A673 (cell line): ENCODE measurements at regions not wholly inside any gene's neighbourhood (a gene's known extent, or its start where the extent isn't known, plus 50 kb on each side); places are given as distances from the start of the nearest gene placed in this dataset.
"Not testable (repeated sequence)": the region's sequence is repeated elsewhere in the genome, so short reads cannot be mapped to it uniquely, and the experiment has no call there.

Experiments
- EZH2 ChIP-seq: fragments of 200-600 bp; sonication (generic); IDR thresholded peaks from 2 replicates; pipeline ENCODE4 v1.6.1; 2017; ENCODE audit warnings: borderline replicate concordance, low read depth, mild to moderate bottlenecking, mixed read lengths, antibody characterized with exemption, low read length; ENCODE audit not compliant: poor library complexity, severe bottlenecking
- TF ChIP-seq, protein P1 (sequence below): fragments of 300-800, 200-600 bp; sonication (generic); conservative IDR thresholded peaks from 2 replicates; pipeline ENCODE4 v1.5.1; 2017; ENCODE audit warnings: low read depth, mild to moderate bottlenecking, antibody characterized with exemption, low read length, moderate library complexity, mixed read lengths

DNA sequence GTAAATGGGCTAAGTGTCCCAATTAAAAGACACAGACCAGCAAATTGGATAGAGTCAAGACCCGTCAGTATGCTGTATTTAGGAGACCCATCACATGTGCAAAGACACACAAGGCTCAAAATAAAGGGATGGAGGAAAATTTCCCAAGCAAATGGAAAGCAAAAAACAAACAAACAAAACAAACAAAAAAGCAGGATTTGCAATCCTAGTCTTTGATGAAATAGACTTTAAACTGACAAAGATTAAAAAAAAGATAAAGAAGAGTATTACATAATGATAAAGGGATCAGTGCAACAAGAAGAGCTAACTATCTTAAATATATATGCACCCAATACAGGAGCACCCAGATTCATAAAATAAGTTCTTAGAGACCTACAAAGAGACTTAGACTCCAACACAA is 429.6 kb downstream of the MAT2B start:
- TF ChIP-seq, protein P1, sequence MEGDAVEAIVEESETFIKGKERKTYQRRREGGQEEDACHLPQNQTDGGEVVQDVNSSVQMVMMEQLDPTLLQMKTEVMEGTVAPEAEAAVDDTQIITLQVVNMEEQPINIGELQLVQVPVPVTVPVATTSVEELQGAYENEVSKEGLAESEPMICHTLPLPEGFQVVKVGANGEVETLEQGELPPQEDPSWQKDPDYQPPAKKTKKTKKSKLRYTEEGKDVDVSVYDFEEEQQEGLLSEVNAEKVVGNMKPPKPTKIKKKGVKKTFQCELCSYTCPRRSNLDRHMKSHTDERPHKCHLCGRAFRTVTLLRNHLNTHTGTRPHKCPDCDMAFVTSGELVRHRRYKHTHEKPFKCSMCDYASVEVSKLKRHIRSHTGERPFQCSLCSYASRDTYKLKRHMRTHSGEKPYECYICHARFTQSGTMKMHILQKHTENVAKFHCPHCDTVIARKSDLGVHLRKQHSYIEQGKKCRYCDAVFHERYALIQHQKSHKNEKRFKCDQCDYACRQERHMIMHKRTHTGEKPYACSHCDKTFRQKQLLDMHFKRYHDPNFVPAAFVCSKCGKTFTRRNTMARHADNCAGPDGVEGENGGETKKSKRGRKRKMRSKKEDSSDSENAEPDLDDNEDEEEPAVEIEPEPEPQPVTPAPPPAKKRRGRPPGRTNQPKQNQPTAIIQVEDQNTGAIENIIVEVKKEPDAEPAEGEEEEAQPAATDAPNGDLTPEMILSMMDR: not testable (repeated sequence)
- TF ChIP-seq EZH2: not testable (repeated sequence)
